Heart left ventricle (tissue), 16 donors: ENCODE measurements at regions not wholly inside any gene's neighbourhood (a gene's known extent, or its start where the extent isn't known, plus 50 kb on each side); places are given as distances from the start of the nearest gene placed in this dataset.

Experiments
- ATAC-seq, 4 donors: fragments of 200-7000 bp; cut with Tn5 transposase; one replicate each; pipeline ENCODE4 v1.9.1; 2020 to 2022; ENCODE audit warnings: moderate library complexity in 4 of 4, mild to moderate bottlenecking in 3 of 4, moderate number of reproducible peaks in 1 of 4
- DNase-seq, 5 donors: peaks; one replicate each; pipeline ENCODE4 v3.0.0-alpha.2; 2020
- H3K27ac ChIP-seq, 12 donors: fragments of 200-600 bp; sonication (generic) in 4 of 12; one replicate each; pipeline versions ENCODE4 v1.5.0 to v1.8.0; 2016 to 2022; ENCODE audit warnings: mild to moderate bottlenecking in 2 of 12
- H3K27me3 ChIP-seq, 9 donors: fragments of 200-600 bp; sonication (generic) in 2 of 9; one replicate each; pipeline versions ENCODE4 v1.5.1 to v1.8.0; 2016 to 2022; ENCODE audit warnings: mild to moderate bottlenecking in 3 of 9
- H3K36me3 ChIP-seq, 9 donors: fragments of 200-600 bp; sonication (generic) in 2 of 9; one replicate each; pipeline versions ENCODE4 v1.5.0 to v1.8.0; 2018 to 2022; ENCODE audit warnings: mild to moderate bottlenecking in 2 of 9
- H3K4me1 ChIP-seq, 12 donors: fragments of 200-600 bp; sonication (generic) in 4 of 12; one replicate each; pipeline versions ENCODE4 v1.5.0 to v1.8.0; 2016 to 2022; ENCODE audit warnings: mild to moderate bottlenecking in 3 of 12
- H3K4me3 ChIP-seq, 12 donors: fragments of 200-600 bp; sonication (generic) in 4 of 12; one replicate each; pipeline versions ENCODE4 v1.5.0 to v1.8.0; 2017 to 2022; ENCODE audit warnings: mild to moderate bottlenecking in 9 of 12, moderate library complexity in 4 of 12
- H3K9me3 ChIP-seq, 12 donors: fragments of 200-600 bp; sonication (generic) in 4 of 12; one replicate each; pipeline versions ENCODE4 v1.5.0 to v1.8.0; 2016 to 2022; ENCODE audit warnings: mild to moderate bottlenecking in 1 of 12
- CTCF ChIP-seq, 12 donors: fragments of 200-600 bp; sonication (generic) in 4 of 12; IDR thresholded peaks; one replicate each; pipeline versions ENCODE4 v1.5.0 to v1.8.0; 2018 to 2022; ENCODE audit warnings: antibody characterized with exemption in 12 of 12, mild to moderate bottlenecking in 5 of 12
- POLR2A ChIP-seq, 2 donors: fragments of 450-650 bp; IDR thresholded peaks; one replicate each; pipeline ENCODE4 v1.6.1; 2017; ENCODE audit warnings: antibody characterized with exemption in 2 of 2, mild to moderate bottlenecking in 2 of 2, moderate library complexity in 2 of 2
- WGBS, 4 donors: extraction: QIAGEN DNeasy Blood & Tissue Kit in 2 of 4; methylation state at CpG; one replicate each; pipeline versions ENCODE4 v1.1.5 to v1.1.7; 2013 to 2018; 5-methylcytosine and 5-hydroxymethylcytosine counted together
- intact Hi-C, 10 donors: fragments of 100-400 bp; cut with DNase I; formaldehyde crosslinking; loops; one replicate each; pipeline versions ENCODE4 v1.11.1 to v1.14.2; 2022
- donor health status: ischemic (EF 13 %, LVEDD 7.1; RV severe dilation, severe dysfunction).
- donor health status: healthy with polysubstance abuse.
- donor health status: DM: no; HTN: yes; CAD: no.
- donor health status: DM: no; HTN: no; CAD: no.
- donor health status: ischemic (EF 25% LVEDD 6.9; RV normal size, moderate dysfunction).
- donor health status: ischemic (EF 25% LVEDD 5.7; RV mildly dilated, moderate dysfunction).
- donor health status: healthy.
- donor health status: DM: yes; HTN: yes; CAD: no.
- donor health status: ischemic (EF 35%, LVEDD 5.7; RV mildly dilated, moderate dysfunction).
- donor health status: nonischemic (EF 11% LVEDD 7.7; RV severe dilation, severe dysfunction).
- donor health status: DM: yes; HTN: yes; CAD: no.
- donor health status: PGD.
- donor health status: ischemic (EF 29% LVEDD 5.4; RV normal size, mild dysfunction).
- donor health status: nonischemic (EF 23%, LVEDD 6.1; RV moderate dilation, normal function).

GRCh38 chr18:44238454-44238853, 442.2 kb upstream of the SETBP1 start:
- H3K9me3 ChIP-seq: no peaks in the 10 kb centered on the region
- WGBS, 4 donors: 51 to 70% (median 54%) methylated on average over 2 of the region's 2 CpGs
- TF ChIP-seq CTCF (IDR thresholded peaks at IDR 0.05) (no peak), POLR2A (IDR thresholded peaks at IDR 0.05) (no peak)
- H3K4me1 ChIP-seq: no peaks in the 10 kb centered on the region
- intact Hi-C loops: no loop called here
- DNase-seq: no peak
- no peak overlapping the region for H3K4me3 ChIP-seq
- ATAC-seq: no peak
- no peak overlapping the region for H3K27ac ChIP-seq
- no peaks in the 10 kb centered on the region for H3K27me3 ChIP-seq
- no peaks in the 10 kb centered on the region for H3K36me3 ChIP-seq

GRCh38 chr18:44238911-44239310, 441.8 kb upstream of the SETBP1 start:
- Histone ChIP-seq H3K4me1 (no peaks in the 10 kb centered on the region), H3K4me3 (no peak overlapping the region), H3K27me3 (no peaks in the 10 kb centered on the region), H3K9me3 (no peaks in the 10 kb centered on the region), H3K36me3 (no peaks in the 10 kb centered on the region), H3K27ac (no peak overlapping the region)
- TF ChIP-seq CTCF (IDR thresholded peaks at IDR 0.05): no peak
- TF ChIP-seq POLR2A (IDR thresholded peaks at IDR 0.05): no peak
- ATAC-seq (no peak), DNase-seq (no peak)
- WGBS, 4 donors: 71 to 83% (median 79%) methylated on average over 1 of the region's 1 CpG
- intact Hi-C loops: no loop called here

GRCh38 chr18:44241020-44241419, 439.7 kb upstream of the SETBP1 start:
- Histone ChIP-seq H3K27me3 (no peaks in the 10 kb centered on the region), H3K4me3 (no peak overlapping the region), H3K9me3 (no peaks in the 10 kb centered on the region), H3K27ac (no peak overlapping the region), H3K36me3 (no peaks in the 10 kb centered on the region), H3K4me1 (no peaks in the 10 kb centered on the region)
- DNase-seq: no peak
- TF ChIP-seq POLR2A (IDR thresholded peaks at IDR 0.05) (no peak), CTCF (IDR thresholded peaks at IDR 0.05) (no peak)
- intact Hi-C loops: no loop called here
- 53 to 75% (median 72%) methylated on average over 5 of the region's 5 CpGs for WGBS, 4 donors
- ATAC-seq: no peak

- no peak for ATAC-seq
- no peak for TF ChIP-seq POLR2A (IDR thresholded peaks at IDR 0.05)
- no peak for TF ChIP-seq CTCF (IDR thresholded peaks at IDR 0.05)
- no peak overlapping the region for H3K27ac ChIP-seq
- no peak overlapping the region for H3K4me3 ChIP-seq
- H3K4me1 ChIP-seq: no peaks in the 10 kb centered on the region
- no peaks in the 10 kb centered on the region for H3K27me3 ChIP-seq
- 72 to 83% (median 78%) methylated on average over 3 of the region's 3 CpGs for WGBS, 4 donors
- DNase-seq: no peak
- H3K9me3 ChIP-seq: no peaks in the 10 kb centered on the region
- intact Hi-C loops: no loop called here
- no peaks in the 10 kb centered on the region for H3K36me3 ChIP-seq
These were observed 435.7 kb upstream of the SETBP1 start for GRCh38 chr18:44245019-44245418.
